ENCODE measurements at regions not wholly inside any gene's neighbourhood (a gene's known extent, or its start where the extent isn't known, plus 50 kb on each side); places are given as distances from the start of the nearest gene placed in this dataset.
"Not testable (repeated sequence)": the region's sequence is repeated elsewhere in the genome, so short reads cannot be mapped to it uniquely, and the experiment has no call there.

DNA sequence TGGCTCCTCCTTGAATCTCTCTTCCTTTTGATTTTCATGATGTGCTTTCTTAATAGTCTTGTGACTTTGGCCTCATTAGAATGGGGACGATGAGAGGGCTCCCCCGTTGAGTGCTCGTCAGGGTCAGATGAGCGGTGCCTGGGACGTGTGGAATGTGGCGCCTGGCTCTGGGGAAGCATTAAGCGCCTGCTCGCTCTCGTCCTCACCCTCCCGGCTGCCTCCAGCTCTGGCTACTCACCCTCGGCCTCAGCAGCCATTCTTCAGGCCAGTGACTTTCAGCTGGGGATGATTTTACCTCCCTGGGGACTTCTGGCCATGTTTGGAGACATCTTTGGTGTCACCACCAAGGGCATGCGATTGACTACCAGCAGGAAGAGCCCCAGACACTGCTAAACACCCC, 69.7 kb downstream of the RPS6KA4 start:
- no peak for DNase-seq

DNA sequence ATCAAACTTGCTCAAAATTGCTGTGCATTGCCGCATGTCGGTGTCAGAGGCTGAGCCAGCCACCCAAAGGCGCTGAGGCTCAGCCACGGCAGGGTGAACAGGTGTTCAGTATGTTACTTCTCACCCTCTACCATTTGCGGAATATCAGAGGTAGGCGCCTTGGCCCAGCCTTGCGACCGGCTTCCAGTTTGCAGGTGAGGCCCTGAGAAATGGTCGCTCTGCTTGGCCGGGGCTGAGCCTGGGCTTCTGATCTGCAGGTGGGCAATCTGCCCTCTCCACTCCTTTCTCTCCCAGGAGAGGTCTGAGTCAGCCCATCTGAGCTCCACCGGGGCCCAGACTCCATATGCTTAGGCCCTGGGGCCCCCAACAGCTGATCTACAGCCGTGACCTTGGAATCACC, 71.0 kb downstream of the RPS6KA4 start:
- no peak for DNase-seq

DNA sequence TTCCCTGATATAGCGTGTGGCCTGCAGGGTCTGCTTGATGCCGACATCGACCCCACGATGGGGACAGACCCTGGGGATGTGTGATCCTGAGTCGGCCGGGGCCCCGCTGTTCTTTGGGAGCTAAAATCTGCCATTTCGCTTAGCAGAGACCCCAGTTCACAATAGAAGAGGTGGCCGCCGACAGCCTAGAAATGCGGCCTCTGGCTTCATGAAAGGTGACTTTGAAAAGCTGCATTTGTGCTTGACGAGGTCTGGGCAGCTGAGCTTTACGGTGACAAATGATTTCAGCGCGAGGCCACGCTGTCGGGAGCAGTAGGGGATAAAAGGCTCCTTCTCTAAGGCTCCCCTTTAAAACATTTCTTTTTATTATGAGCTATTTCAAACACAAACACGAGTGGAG, 71.7 kb downstream of the RPS6KA4 start:
- DNase-seq: no peak

DNA sequence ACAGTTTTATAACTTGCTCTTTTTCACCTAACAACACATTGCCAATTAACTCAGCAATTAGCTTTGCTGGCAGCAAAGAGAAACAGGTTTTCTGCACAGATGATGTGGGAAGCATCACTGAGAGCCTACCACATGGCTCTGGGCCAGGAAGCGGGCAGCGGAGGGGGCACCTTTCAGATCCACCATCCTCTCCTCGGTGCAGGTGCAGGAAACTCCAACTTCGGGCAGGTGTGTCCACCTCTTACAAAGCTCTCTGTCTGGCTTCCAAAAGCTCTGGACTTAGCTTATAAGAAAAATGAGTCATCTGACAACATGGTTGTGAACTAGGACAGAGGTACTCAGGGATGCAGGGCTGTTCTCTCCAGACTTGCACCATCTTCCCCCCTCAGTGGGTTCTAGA, 77.0 kb downstream of the RPS6KA4 start:
- DNase-seq: no peak

DNA sequence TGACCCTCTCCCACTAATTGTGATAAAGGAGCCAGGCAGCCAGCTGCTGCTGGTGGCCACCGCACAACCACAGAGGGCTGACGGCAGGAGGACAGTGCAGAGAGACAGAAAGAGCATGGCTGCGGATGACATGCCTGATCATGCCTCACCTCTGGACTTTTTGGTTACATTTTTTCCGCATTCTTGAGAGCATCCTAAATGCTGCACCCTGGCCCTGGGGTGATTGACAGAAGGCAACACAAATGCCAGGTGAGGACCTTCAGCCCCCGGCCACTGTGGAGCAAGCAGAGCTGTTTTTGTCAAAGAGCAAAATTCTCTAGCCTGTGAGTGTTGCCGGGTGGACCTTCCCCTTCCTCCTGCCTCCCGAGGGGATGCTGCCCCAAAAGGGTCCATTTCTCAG, 78.5 kb downstream of the RPS6KA4 start:
- DNase-seq: no peak

DNA sequence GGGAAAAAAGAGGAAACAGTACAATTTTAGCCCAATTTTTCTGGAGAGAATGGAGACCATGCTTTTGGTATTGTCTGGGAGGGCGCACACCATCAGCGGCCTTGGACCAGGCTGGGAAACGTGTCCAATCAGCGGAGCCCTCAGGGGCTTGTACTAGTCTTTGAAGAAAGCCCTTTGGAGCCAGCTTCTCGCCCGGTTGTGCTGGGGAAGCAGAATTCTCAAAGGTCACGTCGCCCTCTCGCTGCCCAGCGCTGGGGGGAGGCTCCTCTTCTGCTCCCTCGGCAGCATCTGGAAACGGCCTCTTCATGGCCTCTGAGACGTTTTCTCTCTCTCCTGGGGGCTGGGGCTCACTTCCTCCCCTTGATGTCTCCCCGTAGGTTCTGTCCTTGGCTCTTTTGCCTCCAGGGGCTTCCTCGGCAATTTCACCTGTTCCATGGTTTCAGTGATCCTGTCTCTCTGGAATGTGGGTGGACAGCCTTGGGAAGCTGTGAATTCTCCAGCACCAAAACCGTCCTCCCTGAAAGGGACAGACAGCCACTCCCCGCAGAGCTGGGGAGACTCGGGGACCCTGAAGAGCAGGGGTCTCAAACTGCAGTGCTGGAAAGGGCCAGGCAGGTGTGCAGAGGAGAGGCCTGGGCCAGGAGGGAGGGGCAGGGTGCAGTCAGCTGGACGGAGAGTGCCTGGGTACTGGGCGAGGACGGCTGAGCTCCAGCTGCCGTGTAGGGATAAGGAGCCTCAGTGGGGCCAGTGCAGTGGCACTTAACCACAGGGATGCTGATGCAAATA, 80.2 kb downstream of the RPS6KA4 start:
- DNase-seq: no peak

DNA sequence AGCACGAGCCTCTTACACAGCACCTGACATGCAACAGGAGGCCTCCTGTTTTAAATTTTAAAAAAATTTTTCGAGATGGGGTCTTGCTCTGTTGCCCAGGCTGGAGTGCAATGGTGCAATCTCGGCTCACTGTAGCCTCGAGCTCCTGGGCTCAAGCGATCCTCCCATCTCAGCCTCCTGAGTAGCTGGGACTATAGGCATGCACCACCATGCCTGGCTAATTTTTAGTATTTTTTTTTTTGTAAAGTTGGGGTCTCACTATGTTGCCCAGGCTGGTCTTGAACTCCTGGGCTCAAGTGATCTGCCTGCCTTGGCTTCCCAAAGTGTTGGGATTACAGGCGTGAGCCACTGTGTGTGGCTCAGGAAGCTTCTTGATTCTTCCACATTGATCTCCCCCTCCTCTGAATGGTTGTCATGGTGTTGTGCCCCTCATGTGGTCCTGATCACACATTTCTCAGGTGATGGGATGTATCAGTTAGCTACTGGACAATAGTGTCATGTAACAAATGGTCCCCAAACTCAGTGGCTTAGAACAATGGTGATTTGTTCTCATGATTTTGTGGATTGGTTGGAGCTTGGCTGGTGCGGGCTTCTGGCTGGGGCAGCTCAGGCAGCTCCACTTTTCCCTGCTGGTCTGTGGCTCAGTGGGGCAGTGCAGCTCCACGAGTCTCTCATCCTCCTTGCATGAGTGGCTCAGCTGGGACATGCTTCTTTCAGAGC, 81.0 kb downstream of the RPS6KA4 start:
- not testable (repeated sequence) for DNase-seq

DNA sequence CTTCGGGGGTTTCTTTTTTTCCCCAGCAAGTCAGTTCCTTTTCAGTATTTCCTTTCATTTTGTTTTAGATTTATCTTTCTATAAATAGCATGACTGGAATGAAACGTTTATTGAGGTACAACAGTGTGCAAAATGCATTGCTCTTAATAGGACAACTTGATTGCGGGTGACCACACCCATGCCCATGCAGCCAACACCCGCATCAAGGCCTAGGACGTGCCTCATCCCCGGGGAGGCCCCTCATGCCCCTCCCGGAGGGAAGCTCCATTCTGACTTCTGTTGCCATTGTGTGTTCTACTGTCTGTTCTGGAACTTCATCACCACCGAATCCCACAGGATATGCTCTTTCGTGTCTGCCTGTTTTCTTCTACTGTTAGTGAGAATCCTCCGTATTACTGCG, 82.2 kb downstream of the RPS6KA4 start:
- no peak for DNase-seq

DNA sequence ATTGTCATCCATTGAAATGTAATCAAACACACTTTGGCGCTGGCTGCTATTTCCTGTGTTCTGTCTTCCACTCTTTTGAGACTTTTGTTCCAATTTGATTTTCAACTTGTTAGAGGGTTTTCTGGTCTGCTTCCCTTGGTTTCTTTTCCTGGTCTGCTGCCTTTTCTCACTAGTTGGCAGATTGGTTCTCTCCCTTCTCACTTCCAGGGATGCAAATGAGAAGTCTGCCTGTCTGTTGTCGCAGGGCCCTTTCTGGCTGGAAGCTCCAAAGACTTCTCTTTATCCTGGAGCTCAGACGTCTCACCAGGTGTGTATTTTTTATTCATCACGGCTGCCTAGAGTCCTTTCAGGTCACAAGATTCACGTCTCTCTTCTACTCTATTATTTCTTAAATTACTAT, 84.0 kb downstream of the RPS6KA4 start:
- no peak for DNase-seq

DNA sequence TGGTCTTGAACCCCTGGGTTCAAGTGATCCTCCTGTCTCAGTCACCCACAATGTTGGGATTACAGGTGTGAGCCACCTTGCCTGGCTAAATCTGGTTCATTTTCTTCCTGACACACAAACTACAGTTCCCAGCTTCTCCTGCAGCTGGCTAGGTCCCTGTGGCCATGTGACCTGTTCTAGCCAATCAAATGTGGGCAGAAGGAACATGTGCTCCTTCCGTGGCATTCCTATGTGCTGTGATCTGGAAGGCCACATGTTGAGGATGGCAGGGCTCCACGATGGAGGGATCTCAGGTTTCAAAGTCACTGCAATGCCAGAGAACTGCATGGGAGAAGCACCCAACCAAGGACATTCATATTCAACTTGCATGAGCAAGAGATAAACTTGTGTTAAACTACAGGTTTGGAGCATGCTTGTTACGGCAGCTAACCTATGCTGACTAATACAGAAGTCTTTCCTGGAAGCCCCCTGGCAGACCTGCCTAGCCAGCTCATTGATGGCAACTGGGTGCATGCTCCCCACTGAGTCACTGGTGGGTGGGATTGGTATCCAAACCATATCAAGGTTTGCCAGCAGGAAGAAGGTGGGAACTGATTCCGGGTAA, 86.0 kb downstream of the RPS6KA4 start:
- DNase-seq: peak; percentile 7

DNA sequence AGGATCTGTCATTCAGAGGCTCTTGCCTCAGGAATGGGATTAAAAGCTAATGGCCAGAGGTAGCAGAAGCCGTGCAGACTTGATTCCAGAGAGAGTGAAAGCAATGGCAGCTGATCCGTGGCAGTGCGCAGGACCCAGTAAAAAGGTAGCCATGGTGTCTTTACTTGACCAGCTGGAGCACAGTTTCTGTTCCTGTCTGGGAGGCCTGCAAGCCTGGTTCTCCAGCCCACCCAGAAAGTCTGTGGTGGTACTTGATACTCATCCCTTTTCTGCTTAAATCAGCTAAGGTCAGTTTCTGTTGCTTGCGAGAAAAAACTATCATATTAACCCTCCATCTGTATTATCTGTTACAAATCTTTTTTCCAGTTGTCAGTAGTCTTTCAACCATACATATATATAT, 86.7 kb downstream of the RPS6KA4 start:
- DNase-seq: no peak

DNA sequence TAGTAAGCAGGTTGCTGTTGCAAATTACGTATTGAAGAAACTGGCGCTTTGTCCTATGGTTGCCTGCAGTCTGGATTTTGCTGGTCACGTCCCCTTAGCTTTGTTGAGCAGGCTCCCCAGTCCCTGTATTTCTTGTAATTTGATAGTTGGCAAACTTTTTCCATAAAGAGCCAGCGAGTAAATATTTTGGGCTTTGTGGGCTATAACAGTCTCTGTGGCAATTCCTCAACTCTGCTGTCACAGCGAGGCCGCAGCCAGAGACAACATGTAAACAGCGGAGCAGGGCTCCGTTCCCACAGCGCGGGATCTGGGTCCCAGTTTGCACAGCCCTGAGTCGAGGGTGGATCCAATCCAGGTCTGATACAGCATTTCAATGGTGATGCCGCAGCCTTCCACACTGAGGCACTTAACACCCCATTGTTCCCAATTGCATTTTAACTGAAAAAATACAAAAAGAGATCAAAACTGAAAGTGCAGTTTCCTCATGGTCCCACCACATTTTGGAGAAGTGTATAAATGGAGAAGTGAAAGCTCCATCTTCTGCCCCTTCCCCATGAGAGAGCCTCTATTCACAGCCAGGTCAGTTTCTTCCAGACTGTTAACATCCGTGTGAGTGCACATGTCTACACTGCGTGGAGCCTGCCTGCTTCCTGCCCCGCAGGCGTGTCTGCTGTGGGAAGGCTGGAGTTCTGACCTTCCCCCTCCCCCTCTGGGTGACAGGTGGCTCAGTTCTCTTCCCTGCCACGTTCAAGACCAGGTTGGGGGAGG, 89.1 kb downstream of the RPS6KA4 start:
- DNase-seq: no peak

DNA sequence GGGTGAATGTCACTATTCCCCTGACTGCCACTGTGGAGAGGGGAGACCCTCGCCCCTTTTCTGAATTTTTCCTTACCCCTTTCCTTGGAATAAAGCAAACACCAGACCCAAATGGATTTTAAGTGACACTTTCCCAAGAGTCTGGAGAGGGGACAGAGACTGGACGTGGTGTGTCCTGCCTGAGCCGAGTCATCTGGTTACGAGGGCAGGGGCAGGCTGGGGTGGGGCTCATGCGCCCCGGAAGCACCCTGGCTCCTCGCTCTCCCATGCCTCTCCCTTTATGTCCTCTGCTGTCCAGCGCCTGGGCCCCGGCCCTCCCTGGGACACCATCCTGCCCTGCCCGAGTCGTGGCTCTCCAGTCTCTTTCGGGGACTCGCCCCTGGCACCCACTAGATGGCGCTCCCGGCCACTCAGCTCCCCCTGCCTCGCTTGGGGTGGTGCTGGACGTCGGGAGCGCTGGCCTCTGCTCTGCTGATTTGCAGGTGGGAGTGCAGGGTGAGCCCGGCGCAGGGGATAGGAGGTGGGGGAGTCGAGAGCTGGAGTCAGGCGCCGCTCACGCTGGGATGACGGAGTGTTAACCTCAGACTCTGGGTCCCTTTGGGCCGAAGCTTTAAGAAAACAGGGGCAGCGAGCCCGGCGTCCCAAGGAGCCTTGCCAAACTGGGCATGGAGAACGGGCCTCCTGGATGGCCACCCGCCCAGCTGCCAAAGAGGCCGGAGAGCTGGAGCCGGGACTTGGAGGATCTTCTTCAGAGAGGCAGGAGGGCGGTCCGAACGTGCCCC, 89.8 kb downstream of the RPS6KA4 start:
- peak; percentile 78 for DNase-seq

DNA sequence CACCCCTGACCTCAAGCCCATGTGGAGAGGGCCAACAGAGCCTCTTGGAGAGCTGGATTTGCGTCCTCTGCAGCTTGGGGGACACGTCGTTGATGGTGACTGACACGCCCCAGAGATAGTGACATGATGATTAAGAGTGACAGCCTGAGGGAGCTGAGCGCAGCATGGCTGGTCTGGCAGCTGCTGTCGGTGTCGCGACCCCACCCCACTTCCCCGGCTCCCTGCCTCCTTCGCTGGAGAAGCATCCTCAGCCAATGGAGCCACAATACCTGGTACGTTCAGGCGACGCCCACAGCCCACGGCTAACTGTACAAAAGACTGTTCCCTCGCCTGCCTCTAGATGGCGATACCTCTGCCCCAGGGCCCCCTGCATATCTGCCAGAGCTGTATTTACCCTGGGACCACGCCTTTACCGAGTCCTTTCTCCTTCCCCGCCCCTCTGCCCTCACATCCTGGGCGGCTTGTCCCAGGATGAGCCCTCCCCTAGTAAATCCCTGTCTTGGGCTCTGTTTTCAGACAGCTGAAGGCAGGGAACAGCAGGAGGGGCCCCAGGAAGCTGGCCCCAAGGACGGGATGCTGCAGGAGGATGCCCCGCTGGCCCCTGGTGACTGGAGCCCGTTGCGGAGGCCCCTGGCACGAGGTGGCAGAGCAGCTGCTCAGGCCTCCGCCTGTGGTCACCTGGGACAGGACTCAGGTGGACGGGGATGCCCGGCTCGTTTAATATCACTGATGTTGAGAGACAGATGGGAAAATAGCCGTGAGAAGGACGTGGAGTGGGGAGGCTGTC, 90.6 kb downstream of the RPS6KA4 start:
- peak; percentile 81 for DNase-seq

DNA sequence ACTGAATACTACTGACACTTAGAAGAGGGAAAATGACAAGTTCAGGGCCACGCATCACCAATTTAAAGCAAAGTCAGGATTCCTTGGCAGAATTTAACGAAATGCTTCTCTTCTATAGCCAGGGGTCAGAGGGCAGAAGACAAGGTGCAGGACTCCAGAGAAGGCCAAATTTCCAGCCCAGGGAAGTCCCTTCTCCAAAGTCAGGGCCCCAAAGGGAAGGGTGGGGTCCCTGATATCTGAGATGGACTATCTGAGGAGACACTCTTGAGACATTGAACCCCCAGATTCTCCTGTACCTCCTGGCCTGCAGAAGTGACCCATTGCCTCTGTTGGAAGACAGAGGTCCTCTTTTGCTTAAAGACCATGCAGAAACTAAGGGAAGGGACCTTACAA, 91.2 kb downstream of the RPS6KA4 start:
- DNase-seq: no peak

DNA sequence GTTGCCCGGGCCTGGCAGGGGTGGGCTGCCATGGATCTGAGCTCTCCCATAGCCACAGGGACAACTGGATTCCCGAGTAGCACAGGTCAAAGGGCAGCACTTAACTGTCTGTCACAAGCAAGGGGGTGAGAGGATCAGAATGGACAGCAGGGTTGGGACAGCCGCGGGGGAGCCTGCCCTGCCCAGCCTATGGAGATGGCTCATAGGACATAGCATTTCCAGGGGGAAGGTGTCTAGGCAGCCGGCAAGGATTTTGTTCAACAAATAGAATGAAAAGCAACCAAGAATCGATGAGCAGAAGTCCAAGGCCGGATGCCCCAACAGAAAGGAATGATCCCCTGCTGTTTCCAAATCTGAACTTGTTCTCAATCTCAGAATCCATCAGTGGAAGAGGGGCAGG, 92.9 kb downstream of the RPS6KA4 start:
- DNase-seq: no peak

DNA sequence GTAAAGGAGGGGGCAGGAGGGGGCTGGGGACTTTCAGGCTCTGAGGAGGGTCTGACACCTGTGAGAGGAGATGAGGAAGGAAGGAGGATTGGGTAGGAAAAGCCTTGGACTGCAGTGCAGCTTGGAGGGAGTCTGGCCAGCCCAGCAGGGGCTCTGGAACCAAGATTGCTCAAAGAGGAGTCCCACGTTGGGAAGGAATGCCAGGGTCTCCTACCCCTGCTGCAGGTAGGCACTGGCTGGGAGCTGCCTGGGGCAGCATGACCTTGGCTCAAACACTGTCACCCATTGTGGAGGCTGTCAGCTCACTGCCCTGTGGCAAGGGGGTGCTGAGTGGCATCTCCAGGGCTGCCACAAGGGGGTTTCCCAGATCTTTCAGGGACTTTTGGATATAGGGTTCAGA, 94.5 kb downstream of the RPS6KA4 start:
- no peak for DNase-seq

DNA sequence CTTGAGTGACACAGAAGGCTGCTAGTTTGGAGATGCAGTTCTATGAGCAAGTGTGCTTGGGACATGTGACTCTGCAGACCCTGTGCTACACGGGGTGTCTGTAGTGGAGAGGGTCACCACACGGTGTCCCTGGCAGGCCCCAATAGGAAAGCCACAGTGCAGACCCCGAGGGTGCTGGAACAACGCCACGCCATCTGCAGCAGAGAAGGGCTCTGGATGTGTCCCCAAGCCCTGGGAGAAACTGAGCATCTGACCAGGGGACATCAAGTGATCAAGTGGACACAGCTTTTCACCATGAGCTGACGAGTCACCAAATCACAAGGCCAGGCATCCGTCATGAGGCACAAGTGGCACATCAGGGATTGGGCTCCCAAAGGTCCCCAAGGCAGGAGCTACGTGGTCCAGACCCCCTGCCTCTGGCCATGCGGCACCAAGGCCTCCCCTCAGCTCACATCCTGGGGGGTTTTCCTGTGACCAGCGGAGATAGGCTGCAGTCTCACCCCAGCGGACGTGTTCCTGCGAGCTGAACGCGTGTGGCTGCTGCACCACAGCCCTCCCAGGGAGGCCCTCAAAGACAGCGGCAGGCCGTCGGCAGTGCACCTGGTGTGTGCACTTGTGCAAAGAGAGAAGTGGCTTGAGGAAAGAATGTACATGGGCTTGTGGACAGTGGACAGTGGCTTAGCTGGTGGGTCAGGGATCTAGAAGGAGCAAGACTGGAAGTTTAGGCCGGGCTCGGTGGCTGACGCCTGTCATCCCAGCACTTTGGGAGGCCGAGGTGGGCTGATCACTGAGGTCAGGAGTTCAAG, 96.7 kb downstream of the RPS6KA4 start:
- no peak for DNase-seq

DNA sequence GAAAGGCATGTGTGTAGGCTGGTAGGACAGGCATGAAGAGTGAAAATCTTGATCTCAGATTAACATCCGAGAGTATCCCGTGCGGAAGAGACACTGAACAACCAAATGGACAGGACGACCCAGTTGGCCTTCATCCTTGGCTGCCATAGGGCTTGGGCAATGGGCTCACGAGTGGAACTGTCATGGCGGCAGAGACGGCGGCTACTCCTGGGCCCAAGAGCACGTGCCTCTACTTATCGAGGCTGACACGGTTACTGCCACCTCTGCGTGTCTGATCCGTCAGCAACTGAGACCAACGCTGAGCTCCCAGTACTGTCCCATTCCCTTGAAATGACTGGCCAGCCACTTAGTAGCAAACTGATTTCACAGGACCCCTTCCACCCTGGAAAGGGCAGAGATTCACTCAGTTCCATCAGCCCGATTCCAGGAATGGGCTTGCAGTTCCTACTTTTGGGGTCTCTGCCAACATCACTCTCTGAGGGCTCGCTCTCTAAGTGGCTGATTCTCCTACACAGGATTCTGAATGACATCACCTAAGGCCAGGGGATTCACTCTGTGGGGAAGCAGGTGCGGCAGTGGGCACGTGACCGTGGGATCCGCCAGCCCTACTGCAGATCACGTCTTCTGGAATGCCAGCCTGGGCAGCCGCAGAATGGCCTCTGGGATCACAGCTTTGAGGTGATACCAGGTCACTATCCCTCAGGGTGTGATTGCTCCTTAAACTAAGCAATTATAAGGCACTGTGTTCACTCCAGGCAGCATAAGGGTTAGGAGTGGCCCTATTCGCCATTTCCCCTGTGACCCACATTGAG, 97.8 kb downstream of the RPS6KA4 start:
- DNase-seq: no peak

DNA sequence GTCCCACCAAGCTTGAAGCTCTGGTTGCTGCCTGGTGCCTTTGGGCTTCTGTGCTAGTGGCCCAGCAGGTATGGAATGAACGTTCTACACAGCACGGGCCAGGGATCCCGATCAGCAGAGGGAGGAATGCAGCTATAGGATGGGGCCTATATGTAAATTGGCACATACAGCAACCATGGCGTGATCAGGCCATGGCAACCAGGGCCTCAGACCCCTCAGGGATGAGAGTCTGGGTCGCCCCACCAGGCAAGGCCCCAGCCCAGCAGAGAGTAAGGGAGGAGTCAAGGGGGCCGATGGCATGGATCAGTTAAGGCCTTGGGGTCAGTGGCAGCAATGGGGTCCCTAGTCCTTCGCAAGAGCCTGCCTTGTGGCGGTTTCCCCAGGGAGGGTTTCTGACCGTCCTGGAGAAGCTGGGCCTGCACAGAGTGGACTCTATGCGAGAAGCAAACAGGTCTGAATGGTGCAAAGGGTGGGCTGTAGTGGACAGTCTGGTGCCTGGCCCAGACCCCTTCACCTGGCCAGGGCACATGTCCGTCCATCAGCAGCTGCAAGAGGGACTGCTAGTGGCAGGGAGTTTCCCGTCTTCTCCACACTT, 98.2 kb upstream of the SLC22A11 start:
- DNase-seq: no peak

All from activated CD4-positive, alpha-beta T cell treated with anti-CD3 and anti-CD28 coated beads, Interleukin-10, Interleukin-2, amounts not matched to agents 100 ng/mL and 50 ng/mL, durations not matched to agents 16 hours and 8 hours (primary cell).